NCI-H748 treated with DMSO at 0.1 percent for 48 hours (cell line): ENCODE measurements at regions not wholly inside any gene's neighbourhood (a gene's known extent, or its start where the extent isn't known, plus 50 kb on each side); places are given as distances from the start of the nearest gene placed in this dataset.

Source experiments
- DNase-seq: peaks from one replicate; lab custom pipeline; 2025; lab: John Stamatoyannopoulos, UW

- no peak for DNase-seq
Observed at GRCh38 chr6:23154159-23154558, 584.8 kb downstream of the HDGFL1 start.

- DNase-seq: no peak
Observed at GRCh38 chr6:23170049-23170448, 600.7 kb downstream of the HDGFL1 start.

GRCh38 chr6:23173234-23173633, 603.9 kb downstream of the HDGFL1 start:
- DNase-seq: no peak

GRCh38 chr6:23174781-23175361, 605.5 kb downstream of the HDGFL1 start:
- no peak for DNase-seq

GRCh38 chr6:23175391-23175790, 606.0 kb downstream of the HDGFL1 start:
- no peak for DNase-seq

GRCh38 chr6:23176471-23176870, 607.1 kb downstream of the HDGFL1 start:
- no peak for DNase-seq

- peak; percentile 85 for DNase-seq
Observed at GRCh38 chr6:23176883-23177282, 607.5 kb downstream of the HDGFL1 start.

GRCh38 chr6:23177806-23178205, 608.4 kb downstream of the HDGFL1 start:
- DNase-seq: no peak

GRCh38 chr6:23179994-23180393, 610.6 kb downstream of the HDGFL1 start:
- no peak for DNase-seq

- DNase-seq: peak; percentile 90
Observed at GRCh38 chr6:23180504-23181293, 611.3 kb downstream of the HDGFL1 start.

- DNase-seq: peak; percentile 71
Observed at GRCh38 chr6:23181356-23182110, 612.2 kb downstream of the HDGFL1 start.

GRCh38 chr6:23183846-23184245, 614.5 kb downstream of the HDGFL1 start:
- no peak for DNase-seq

GRCh38 chr6:23184351-23184750, 615.0 kb downstream of the HDGFL1 start:
- no peak for DNase-seq

- no peak for DNase-seq
Observed at GRCh38 chr6:23195487-23195886, 626.1 kb downstream of the HDGFL1 start.

- DNase-seq: no peak
Observed at GRCh38 chr6:23199541-23199940, 630.2 kb downstream of the HDGFL1 start.

- no peak for DNase-seq
Observed at GRCh38 chr6:23200946-23201345, 631.6 kb downstream of the HDGFL1 start.

GRCh38 chr6:23202207-23202606, 632.8 kb downstream of the HDGFL1 start:
- DNase-seq: no peak

- DNase-seq: no peak
Observed at GRCh38 chr6:23212398-23212797, 643.0 kb downstream of the HDGFL1 start.

GRCh38 chr6:23213193-23213592, 643.8 kb downstream of the HDGFL1 start:
- DNase-seq: no peak

GRCh38 chr6:23213651-23214050, 644.3 kb downstream of the HDGFL1 start:
- no peak for DNase-seq

GRCh38 chr6:23218751-23219150, 649.4 kb downstream of the HDGFL1 start:
- peak; percentile 92 for DNase-seq

GRCh38 chr6:23222724-23223123, 653.4 kb downstream of the HDGFL1 start:
- DNase-seq: no peak

GRCh38 chr6:23224540-23224939, 655.2 kb downstream of the HDGFL1 start:
- DNase-seq: no peak
